Lower leg skin (tissue), 3 donors: ENCODE measurements at regions not wholly inside any gene's neighbourhood (a gene's known extent, or its start where the extent isn't known, plus 50 kb on each side); places are given as distances from the start of the nearest gene placed in this dataset.

ENCODE experiments used
- CTCF ChIP-seq, 3 donors: fragments of 450-650 bp; IDR thresholded peaks; one replicate each; pipeline ENCODE4 v1.5.1; 2016; ENCODE audit warnings: antibody characterized with exemption in 3 of 3, mild to moderate bottlenecking in 3 of 3, moderate library complexity in 2 of 3
- POLR2A ChIP-seq, 2 donors: fragments of 450-650 bp; IDR thresholded peaks; one replicate each; pipeline ENCODE4 v1.6.1; 2016 to 2017; ENCODE audit warnings: antibody characterized with exemption in 2 of 2, mild to moderate bottlenecking in 1 of 2, moderate library complexity in 1 of 2

GRCh38 chr2:144323946-144324345 lies 196.0 kb downstream of the ZEB2 start:
- TF ChIP-seq CTCF (IDR thresholded peaks at IDR 0.05) (no peak), POLR2A (IDR thresholded peaks at IDR 0.05) (no peak)
